ENCODE measurements at regions not wholly inside any gene's neighbourhood (a gene's known extent, or its start where the extent isn't known, plus 50 kb on each side); places are given as distances from the start of the nearest gene placed in this dataset.

GRCh38 chr11:70590356-70590991 is 192.1 kb downstream of the CTTN start:
- no peaks in the 10 kb centered on the region for H3K27me3 ChIP-seq
- WGBS, 2 donors = 85 to 86% methylated on average over 7 of the region's 7 CpGs
- no peak overlapping the region for H3K4me3 ChIP-seq (replicated peaks in 1 of 3)
- H3K27ac ChIP-seq = no peak overlapping the region
- H3K36me3 ChIP-seq = no peaks in the 10 kb centered on the region
- TF ChIP-seq CTCF (IDR thresholded peaks at IDR 0.05) (no peak), POLR2A (IDR thresholded peaks at IDR 0.05) (no peak)
- DNase-seq = no peak
- no peaks in the 10 kb centered on the region for H3K9me3 ChIP-seq
- intact Hi-C loops (cut with DNase I) = no loop called here
- H3K4me1 ChIP-seq = no peaks in the 10 kb centered on the region

- Histone ChIP-seq H3K9me3 (no peaks in the 10 kb centered on the region), H3K27ac (no peak overlapping the region), H3K4me1 (no peaks in the 10 kb centered on the region), H3K27me3 (no peaks in the 10 kb centered on the region), H3K4me3 (replicated peaks in 1 of 3) (no peak overlapping the region), H3K36me3 (no peaks in the 10 kb centered on the region)
- no peak for DNase-seq
- intact Hi-C loops (cut with DNase I) = no loop called here
- TF ChIP-seq POLR2A (IDR thresholded peaks at IDR 0.05) (no peak), CTCF (IDR thresholded peaks at IDR 0.05) (no peak)
- WGBS, 2 donors = 87 to 97% methylated on average over 11 to 16 of the region's 17 CpGs
These were observed 194.4 kb downstream of the CTTN start for GRCh38 chr11:70592641-70593165.

- intact Hi-C loops (cut with DNase I) = no loop called here
- WGBS, 2 donors = 79% methylated on average over 10 of the region's 10 CpGs
- TF ChIP-seq POLR2A (IDR thresholded peaks at IDR 0.05) = no peak
- no peak for TF ChIP-seq CTCF (IDR thresholded peaks at IDR 0.05)
These were observed 195.2 kb downstream of the CTTN start for GRCh38 chr11:70593446-70593983.

GRCh38 chr11:70594031-70594430 is 195.7 kb downstream of the CTTN start:
- H3K4me3 ChIP-seq (replicated peaks in 1 of 3) = no peak overlapping the region
- no peaks in the 10 kb centered on the region for H3K27me3 ChIP-seq
- 89 to 91% methylated on average over 16 of the region's 16 CpGs for WGBS, 2 donors
- no peaks in the 10 kb centered on the region for H3K36me3 ChIP-seq
- no peak for TF ChIP-seq POLR2A (IDR thresholded peaks at IDR 0.05)
- TF ChIP-seq CTCF (IDR thresholded peaks at IDR 0.05) = no peak
- intact Hi-C loops (cut with DNase I) = no loop called here
- no peaks in the 10 kb centered on the region for H3K4me1 ChIP-seq
- DNase-seq = no peak
- no peaks in the 10 kb centered on the region for H3K9me3 ChIP-seq
- no peak overlapping the region for H3K27ac ChIP-seq

More at GRCh38 chr11:70593446-70593983, 195.2 kb downstream of the CTTN start:
- Histone ChIP-seq H3K4me1 (no peaks in the 10 kb centered on the region), H3K36me3 (no peaks in the 10 kb centered on the region), H3K27me3 (no peaks in the 10 kb centered on the region), H3K27ac (no peak overlapping the region), H3K9me3 (no peaks in the 10 kb centered on the region), H3K4me3 (replicated peaks in 1 of 3) (no peak overlapping the region)
- DNase-seq = no peak

- intact Hi-C loops (cut with DNase I) = no loop called here
- 92% methylated on average over 8 to 10 of the region's 10 CpGs for WGBS, 2 donors
These were observed 196.3 kb downstream of the CTTN start for GRCh38 chr11:70594606-70595005.

More at GRCh38 chr11:70594606-70595005, 196.3 kb downstream of the CTTN start:
- Histone ChIP-seq H3K27me3 (no peaks in the 10 kb centered on the region), H3K4me1 (no peaks in the 10 kb centered on the region), H3K4me3 (replicated peaks in 1 of 3) (no peak overlapping the region), H3K36me3 (no peaks in the 10 kb centered on the region), H3K27ac (no peak overlapping the region), H3K9me3 (no peaks in the 10 kb centered on the region)
- DNase-seq = no peak
- no peak for TF ChIP-seq POLR2A (IDR thresholded peaks at IDR 0.05)
- no peak for TF ChIP-seq CTCF (IDR thresholded peaks at IDR 0.05)

All from thyroid gland (tissue), 4 donors.